NCI-H1092 treated with DMSO at 0.1 percent for 48 hours (cell line): ENCODE measurements at regions not wholly inside any gene's neighbourhood (a gene's known extent, or its start where the extent isn't known, plus 50 kb on each side); places are given as distances from the start of the nearest gene placed in this dataset.

Source experiments
- DNase-seq: peaks from one replicate; lab custom pipeline; 2025; lab: John Stamatoyannopoulos, UW

DNA sequence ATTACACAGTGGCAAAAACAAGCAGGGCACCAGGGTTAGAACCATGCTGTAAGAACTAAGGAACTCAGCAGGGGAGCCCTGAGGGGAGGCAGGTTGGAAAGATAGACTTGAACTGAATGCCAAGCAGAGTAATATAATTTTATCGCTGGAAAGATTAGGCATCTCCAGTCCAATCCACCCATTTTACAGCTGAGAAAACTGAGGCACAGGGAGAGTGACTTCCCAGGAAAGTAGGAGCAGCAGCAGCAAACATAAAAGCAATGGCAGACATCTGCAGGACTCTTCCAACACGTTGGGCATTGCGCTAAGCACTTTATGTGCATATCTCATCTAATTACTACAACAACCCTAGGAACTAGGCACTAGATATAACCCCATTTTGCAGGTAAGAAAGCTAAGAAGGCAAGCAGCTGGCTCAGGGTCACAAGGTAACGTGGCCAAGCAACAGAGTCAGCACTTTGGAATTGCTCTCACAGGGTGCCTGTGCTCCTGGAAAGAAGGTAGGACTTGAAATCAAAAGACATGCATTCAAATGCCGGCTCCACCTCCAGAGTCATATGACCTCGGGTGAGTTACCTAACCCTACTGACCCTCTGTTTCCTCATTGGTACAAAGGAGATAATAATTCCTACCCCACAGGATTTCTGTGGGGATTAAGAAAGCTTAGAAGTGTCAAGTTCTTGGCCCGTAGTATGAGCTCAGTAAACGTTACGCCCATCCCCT, 215.3 kb downstream of the BARX2 start:
- no peak for DNase-seq

DNA sequence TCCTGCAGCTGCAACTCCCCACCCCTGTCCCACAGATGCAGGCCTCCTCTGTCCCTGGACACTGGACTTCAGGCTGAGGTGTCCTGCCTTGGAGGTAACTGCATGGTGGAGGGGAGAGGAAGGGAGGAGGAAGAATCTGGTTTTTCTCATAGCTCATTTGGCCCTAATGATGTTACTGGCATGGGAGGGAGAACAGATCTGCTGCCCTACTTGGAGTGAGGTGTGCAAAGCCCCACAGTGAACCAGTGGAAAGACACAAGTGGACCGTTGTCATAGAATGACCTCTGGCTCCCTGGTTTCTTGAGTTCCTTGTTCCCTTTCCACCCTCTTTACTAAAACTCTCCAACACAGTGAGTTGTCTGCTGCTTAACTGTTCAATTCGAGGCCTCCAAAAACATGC, 215.9 kb downstream of the BARX2 start:
- DNase-seq: no peak

DNA sequence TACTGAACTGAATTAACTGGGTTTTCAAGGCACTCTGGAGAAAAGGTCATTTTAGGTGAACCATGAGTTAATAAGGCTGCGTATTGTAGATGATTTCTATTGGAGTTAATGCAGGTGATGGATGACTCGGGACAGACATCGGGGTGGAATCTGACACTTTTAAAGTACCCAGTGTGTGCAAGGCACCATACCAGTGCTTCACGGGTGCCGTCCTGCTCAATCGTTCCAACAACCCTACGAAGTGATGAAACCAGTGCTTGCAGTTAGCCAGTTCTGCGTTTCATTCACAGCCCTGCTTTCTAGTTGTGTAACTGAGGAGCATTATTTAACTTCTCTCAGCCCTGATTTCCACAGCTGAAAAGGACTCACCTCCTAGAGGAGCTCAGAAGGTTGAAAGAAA, 216.5 kb downstream of the BARX2 start:
- no peak for DNase-seq

DNA sequence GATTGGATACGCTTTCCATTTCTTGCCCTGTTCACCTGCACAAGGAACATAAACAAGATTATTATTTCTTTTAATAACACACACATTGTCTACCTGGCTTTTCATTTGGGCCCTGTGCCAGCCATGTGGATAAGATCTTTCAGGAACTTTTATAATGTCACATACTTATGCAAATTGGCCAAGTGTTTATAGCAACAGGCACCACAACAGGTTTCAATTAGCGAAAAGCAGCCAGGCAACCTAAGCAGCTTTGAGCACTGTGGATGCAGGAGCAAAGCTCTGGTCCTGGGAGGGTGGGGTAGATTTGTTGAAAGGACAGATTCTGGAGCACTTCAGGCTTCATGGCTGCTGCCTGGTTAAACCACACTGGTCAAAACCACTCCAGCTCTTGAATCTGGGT, 217.4 kb downstream of the BARX2 start:
- no peak for DNase-seq

- DNase-seq: no peak
Observed at GRCh38 chr11:129595038-129595962, 219.7 kb downstream of the BARX2 start.

- DNase-seq: no peak
Observed at GRCh38 chr11:129596351-129596750, 219.3 kb upstream of the TMEM45B start.

DNA sequence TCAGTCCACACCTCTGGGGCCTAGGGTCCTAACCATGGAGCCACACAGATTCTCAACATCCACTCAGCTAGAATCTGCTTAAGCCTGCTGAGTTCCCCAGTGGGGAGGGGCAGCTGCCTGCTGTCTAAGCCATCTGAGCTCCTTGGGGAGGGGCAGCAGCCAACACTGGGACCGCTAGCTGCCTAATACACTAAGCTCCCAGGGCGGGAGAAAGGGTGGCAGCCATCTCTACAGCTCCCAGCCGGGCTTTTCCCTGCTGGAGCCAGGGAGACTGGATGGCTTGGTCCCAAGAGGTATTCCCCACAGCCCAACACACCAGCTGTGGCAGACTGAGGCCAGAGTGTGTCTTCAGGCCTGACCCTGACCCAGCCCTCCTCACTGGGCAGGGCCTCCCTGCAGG, 217.3 kb upstream of the TMEM45B start:
- no peak for DNase-seq

GRCh38 chr11:129605815-129606214, 209.8 kb upstream of the TMEM45B start:
- no peak for DNase-seq

- no peak for DNase-seq
Observed at GRCh38 chr11:129608711-129609110, 206.9 kb upstream of the TMEM45B start.

DNA sequence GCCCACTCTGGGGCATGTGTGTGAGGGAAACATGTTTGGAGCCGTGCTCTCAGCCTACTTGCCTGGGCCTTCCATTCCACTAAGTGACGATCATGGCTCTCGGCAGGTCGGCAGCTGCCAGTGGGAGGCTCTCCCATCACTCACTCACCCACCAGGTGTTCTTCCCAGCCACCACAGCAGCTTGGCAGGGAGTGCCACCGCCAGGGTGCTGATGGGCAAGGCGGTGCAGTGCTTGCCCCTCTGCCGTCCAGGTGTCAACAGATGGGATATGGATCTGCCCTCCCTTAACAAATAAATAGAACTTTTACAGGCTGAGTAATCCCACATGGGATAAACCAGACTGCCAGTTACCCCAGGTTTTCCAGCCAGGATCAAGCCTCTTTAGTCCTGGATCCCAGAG, 205.5 kb upstream of the TMEM45B start:
- no peak for DNase-seq

DNA sequence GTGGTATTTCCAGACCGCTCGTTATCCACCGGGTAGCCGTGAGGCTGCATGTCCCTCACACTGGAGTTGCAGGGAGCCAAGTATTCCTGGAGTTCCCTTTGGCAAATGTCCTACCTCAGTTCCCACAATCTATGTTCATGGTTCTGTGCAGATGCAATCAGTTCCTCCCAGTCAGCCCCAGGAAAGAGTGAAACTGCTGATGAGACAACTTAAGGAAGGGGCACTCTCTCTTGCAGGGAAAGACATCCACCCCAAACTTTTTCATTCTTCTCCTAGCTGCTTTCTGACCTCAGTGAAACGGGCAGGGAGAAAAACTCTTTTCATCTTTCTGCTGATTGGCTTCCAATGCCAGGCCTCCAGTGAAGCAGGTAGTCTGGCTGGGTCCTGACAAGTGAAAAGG, 205.1 kb upstream of the TMEM45B start:
- DNase-seq: no peak

GRCh38 chr11:129611661-129612446, 203.8 kb upstream of the TMEM45B start:
- no peak for DNase-seq

- DNase-seq: no peak
Observed at GRCh38 chr11:129612447-129612961, 203.1 kb upstream of the TMEM45B start.

DNA sequence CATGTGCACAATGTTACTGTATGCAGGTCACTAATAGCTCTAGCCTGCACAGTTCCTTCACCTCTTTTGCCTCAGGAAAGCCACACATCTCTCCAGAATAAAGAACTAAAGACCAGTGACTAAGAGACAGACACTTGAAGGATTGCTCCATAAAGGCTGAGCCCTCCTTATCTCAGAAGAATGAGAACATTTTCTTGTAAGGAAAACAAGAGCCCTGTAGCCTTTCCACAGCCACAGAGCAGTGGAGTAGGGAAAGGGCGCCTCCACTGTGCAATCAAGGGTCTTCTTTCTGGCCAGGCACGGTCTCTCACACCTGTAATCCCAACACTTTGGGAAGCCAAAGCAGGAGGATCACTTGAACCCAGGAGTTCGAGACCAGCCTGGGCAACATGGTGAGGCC, 202.6 kb upstream of the TMEM45B start:
- no peak for DNase-seq

DNA sequence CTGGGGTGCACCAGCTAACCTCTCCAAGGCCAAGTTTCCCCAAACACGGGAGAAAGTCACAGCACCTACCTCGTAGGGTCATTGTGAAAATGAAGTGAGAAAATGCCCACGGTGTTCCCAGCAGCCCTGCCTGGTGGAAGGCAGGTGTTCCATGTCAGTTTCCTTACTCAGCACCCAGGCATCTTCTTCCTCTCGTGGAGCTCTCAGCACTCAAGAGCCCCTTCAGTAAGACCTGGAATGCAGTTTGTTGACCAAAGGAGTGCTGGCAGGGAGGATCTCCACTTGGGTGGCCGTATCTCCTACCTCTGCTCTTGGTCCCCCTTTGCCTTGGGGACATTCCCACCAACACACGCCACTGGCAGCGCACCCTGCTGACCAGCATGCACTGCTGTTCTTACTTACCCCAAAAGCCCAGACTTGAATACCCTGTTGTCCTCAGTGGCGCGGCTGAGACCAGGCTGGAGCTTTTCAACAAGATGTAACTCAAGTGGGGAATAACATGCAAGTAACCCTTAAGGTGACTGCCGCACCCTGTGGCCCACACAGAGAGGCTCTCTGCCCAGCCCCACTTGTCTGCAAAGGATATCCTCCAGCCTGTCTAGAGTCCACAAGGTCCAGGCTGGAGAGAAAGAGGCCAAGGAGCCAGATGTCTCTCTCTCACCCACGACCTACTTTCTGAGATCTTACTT, 201.2 kb upstream of the TMEM45B start:
- no peak for DNase-seq

- no peak for DNase-seq
Observed at GRCh38 chr11:129618046-129618569, 197.5 kb upstream of the TMEM45B start.

DNA sequence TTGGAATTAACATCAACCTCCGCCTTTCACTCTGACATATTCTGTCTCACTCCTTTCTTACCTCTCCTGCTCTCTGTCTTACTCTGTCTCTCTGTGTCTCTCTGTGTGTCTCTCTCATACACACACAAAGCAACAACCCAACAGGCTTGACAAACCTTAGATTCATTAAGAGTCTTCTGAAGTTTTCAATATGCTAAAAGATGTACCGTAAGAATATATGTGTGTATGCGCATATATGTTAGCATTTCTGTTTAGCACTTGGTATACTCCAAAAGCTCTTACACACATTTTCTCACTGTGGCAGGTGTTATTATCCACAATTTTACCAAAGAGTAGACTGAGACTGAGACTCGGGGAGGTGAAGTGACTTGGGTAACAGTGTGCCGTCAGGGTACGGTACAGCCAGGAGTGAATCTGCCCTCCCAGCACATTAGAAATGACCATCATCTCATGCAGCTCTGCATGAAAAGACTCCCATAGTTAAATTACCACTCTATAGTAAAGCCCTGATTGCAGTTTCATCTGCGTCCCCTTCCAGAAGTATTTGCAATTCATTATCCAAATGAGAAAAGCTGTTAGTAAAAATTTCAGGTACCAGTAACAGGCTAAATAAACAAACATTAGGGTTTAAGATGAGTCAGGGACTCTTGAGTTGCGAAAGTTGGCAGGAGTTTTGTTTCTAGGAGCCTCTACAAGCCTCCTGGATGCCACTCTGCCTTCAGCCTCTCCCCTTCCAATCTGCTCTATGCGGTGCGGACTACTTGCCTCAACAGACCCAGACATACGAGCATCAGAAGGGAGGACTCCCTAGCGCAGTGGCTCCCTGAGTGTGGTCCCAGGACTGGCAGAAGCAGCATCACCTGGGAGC, 195.2 kb upstream of the TMEM45B start:
- peak; percentile 75 for DNase-seq

GRCh38 chr11:129625930-129626329, 189.7 kb upstream of the TMEM45B start:
- no peak for DNase-seq

GRCh38 chr11:129631201-129631600, 184.4 kb upstream of the TMEM45B start:
- no peak for DNase-seq

DNA sequence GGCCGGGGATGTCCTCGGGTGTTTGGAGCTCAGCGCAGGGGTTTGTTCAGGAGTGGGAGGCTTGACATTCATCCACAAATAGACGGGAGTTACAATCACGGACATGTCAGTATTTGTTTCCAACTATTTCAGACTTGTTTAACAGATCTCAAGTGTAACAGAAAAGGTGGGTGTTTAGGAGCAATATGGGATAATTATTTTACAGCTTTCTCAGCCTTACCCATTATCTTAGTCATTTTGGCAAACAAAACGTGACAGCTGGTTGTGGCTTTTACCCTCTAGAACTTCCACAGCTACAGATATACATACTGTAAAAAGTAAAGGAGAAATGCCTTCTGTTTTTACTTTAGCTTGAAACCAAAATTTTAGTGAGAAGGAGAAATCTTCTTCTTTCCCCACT, 178.7 kb upstream of the TMEM45B start:
- DNase-seq: no peak
